IMR-90 (cell line): ENCODE measurements at regions not wholly inside any gene's neighbourhood (a gene's known extent, or its start where the extent isn't known, plus 50 kb on each side); places are given as distances from the start of the nearest gene placed in this dataset.
"Not testable (repeated sequence)": the region's sequence is repeated elsewhere in the genome, so short reads cannot be mapped to it uniquely, and the experiment has no call there.

Experiments
- ATAC-seq: fragments of 200-7000 bp; cut with Tn5 transposase; 2 replicates; pipeline ENCODE4 v1.9.1; 2020; ENCODE audit warnings: low read depth, mild to moderate bottlenecking, moderate library complexity
- BruUV-seq: library from RNA; stranded (reverse); fragments of 400-500 nt; replicated peaks from 2 replicates; lab custom pipeline; 2021; lab: Mats Ljungman, UMichigan
- CTCF ChIA-PET: fragments of 300-600 bp; formaldehyde crosslinking; extraction: SDS; loops from one replicate; lab custom pipeline; 2021; ENCODE audit warnings: antibody characterized with exemption; lab: Yijun Ruan, JAX
- POLR2A ChIA-PET: fragments of 300-600 bp; sonication (Branson Sonifier 250); formaldehyde crosslinking; loops from one replicate; lab custom pipeline; 2022; ENCODE audit warnings: antibody characterized with exemption; ENCODE audit not compliant: unreplicated experiment; lab: Charles Lee
- DNase-seq: peaks from one replicate; pipeline ENCODE4 v3.0.0; 2013
- H2AFZ ChIP-seq: replicated peaks from 2 replicates; pipeline ENCODE3; 2013; ENCODE audit warnings: low read length, mild to moderate bottlenecking; ENCODE audit not compliant: poor library complexity
- H2AK5ac ChIP-seq: 2 replicates; pipeline ENCODE4 v1.6.1; 2013; ENCODE audit warnings: low read depth, low read length, inconsistent platforms
- H2AK9ac ChIP-seq: replicated peaks from 2 replicates; pipeline ENCODE3; 2013; ENCODE audit warnings: mild to moderate bottlenecking, low read depth, low read length, moderate library complexity; ENCODE audit not compliant: poor library complexity
- H2BK120ac ChIP-seq: 2 replicates; pipeline ENCODE4 v1.6.1; 2013; ENCODE audit warnings: low read depth, low read length, inconsistent platforms
- H2BK15ac ChIP-seq: 3 replicates; pipeline ENCODE4 v1.6.1; 2013; ENCODE audit warnings: low read depth, low read length, inconsistent platforms
- H2BK20ac ChIP-seq: 2 replicates; pipeline ENCODE4 v1.6.1; 2013; ENCODE audit warnings: low read depth, mild to moderate bottlenecking, inconsistent platforms, low read length, moderate library complexity
- H2BK5ac ChIP-seq: 2 replicates; pipeline ENCODE4 v1.6.1; 2013; ENCODE audit warnings: mild to moderate bottlenecking, low read depth, low read length, inconsistent platforms; ENCODE audit not compliant: poor library complexity, severe bottlenecking
- H3K14ac ChIP-seq: replicated peaks from 2 replicates; pipeline ENCODE4 v1.6.1; 2013; ENCODE audit warnings: low read depth, low read length, inconsistent platforms
- H3K18ac ChIP-seq: 2 replicates; pipeline ENCODE4 v1.6.1; 2013; ENCODE audit warnings: low read depth, low read length, control low read depth
- H3K23ac ChIP-seq: 2 replicates; pipeline ENCODE4 v1.6.1; 2013; ENCODE audit warnings: low read depth, low read length, inconsistent platforms
- H3K27ac ChIP-seq: 2 replicates; pipeline ENCODE4 v1.5.1; 2013; ENCODE audit warnings: mild to moderate bottlenecking, control low read depth, low read length; ENCODE audit not compliant: insufficient read depth
- H3K27me3 ChIP-seq: 2 replicates; pipeline ENCODE4 v1.6.1; 2013; ENCODE audit warnings: low read length; ENCODE audit not compliant: control insufficient read depth, insufficient read depth
- H3K36me3 ChIP-seq: 2 replicates; pipeline ENCODE4 v1.6.1; 2013; ENCODE audit warnings: low read length, mixed read lengths; ENCODE audit not compliant: control insufficient read depth, insufficient read depth
- H3K4ac ChIP-seq: 2 replicates; pipeline ENCODE4 v1.6.1; 2013; ENCODE audit warnings: low read depth, low read length, inconsistent platforms
- H3K4me1 ChIP-seq: 2 replicates; pipeline ENCODE4 v1.6.1; 2013; ENCODE audit warnings: low read length, mixed read lengths; ENCODE audit not compliant: control insufficient read depth, insufficient read depth
- H3K4me2 ChIP-seq: 2 replicates; pipeline ENCODE4 v1.6.1; 2013; ENCODE audit warnings: low read depth, mild to moderate bottlenecking, control low read depth, low read length, moderate library complexity
- H3K4me3 ChIP-seq: 2 replicates; pipeline ENCODE4 v1.5.1; 2013; ENCODE audit warnings: low read depth, mild to moderate bottlenecking, control low read depth, low read length, moderate library complexity; ENCODE audit not compliant: insufficient read depth
- H3K56ac ChIP-seq: 2 replicates; pipeline ENCODE4 v1.6.1; 2013; ENCODE audit warnings: low read length, inconsistent platforms; ENCODE audit not compliant: insufficient read depth; ENCODE audit errors: extremely low read depth
- H3K79me1 ChIP-seq, 2 experiments: 2 replicates each; pipeline ENCODE4 v1.6.1; 2013; ENCODE audit warnings: low read length in 2 of 2, inconsistent platforms in 1 of 2, low read depth in 1 of 2
- H3K9ac ChIP-seq: 2 replicates; pipeline ENCODE4 v1.6.1; 2013; ENCODE audit warnings: low read depth, low read length, control low read depth
- H3K9me1 ChIP-seq: 2 replicates; pipeline ENCODE4 v1.6.1; 2013; ENCODE audit warnings: low read length, inconsistent platforms; ENCODE audit not compliant: insufficient read depth
- H3K9me3 ChIP-seq: 2 replicates; pipeline ENCODE4 v1.6.1; 2013; ENCODE audit warnings: low read length; ENCODE audit not compliant: control insufficient read depth, insufficient read depth
- H4K20me1 ChIP-seq: 2 replicates; pipeline ENCODE4 v1.6.1; 2013; ENCODE audit warnings: low read length, inconsistent platforms; ENCODE audit not compliant: insufficient read depth
- H4K5ac ChIP-seq: 2 replicates; pipeline ENCODE4 v1.6.1; 2013; ENCODE audit warnings: mild to moderate bottlenecking, low read depth, low read length, control low read depth
- H4K8ac ChIP-seq, 2 experiments: 2 replicates each; pipeline ENCODE4 v1.6.1; 2013; ENCODE audit warnings: low read depth in 2 of 2, low read length in 2 of 2, control low read depth in 1 of 2, inconsistent platforms in 1 of 2
- H4K91ac ChIP-seq: 2 replicates; pipeline ENCODE4 v1.6.1; 2013; ENCODE audit warnings: low read depth, low read length, inconsistent platforms; ENCODE audit not compliant: insufficient read depth
- CHD1 ChIP-seq: IDR thresholded peaks from 2 replicates; pipeline ENCODE4 v1.6.1; 2012; ENCODE audit warnings: low read depth, low read length, improper control_type of control experiment
- FOS ChIP-seq: fragments of 150-350 bp; IDR thresholded peaks from 2 replicates; pipeline ENCODE4 v1.6.1; 2016; ENCODE audit warnings: low read depth, low read length
- MXI1 ChIP-seq: IDR thresholded peaks from 2 replicates; pipeline ENCODE4 v1.6.1; 2012; ENCODE audit warnings: low read depth, mild to moderate bottlenecking, low read length, moderate library complexity, borderline replicate concordance
- RAD21 ChIP-seq: IDR thresholded peaks from 2 replicates; pipeline ENCODE4 v1.6.1; 2012; ENCODE audit warnings: low read length, improper control_type of control experiment
- RCOR1 ChIP-seq: IDR thresholded peaks from 2 replicates; pipeline ENCODE4 v1.6.1; 2012; ENCODE audit warnings: mild to moderate bottlenecking, low read length, improper control_type of control experiment; ENCODE audit not compliant: insufficient replicate concordance
- RFX5 ChIP-seq: IDR thresholded peaks from 2 replicates; pipeline ENCODE4 v1.8.0; 2012; ENCODE audit warnings: low read depth, mild to moderate bottlenecking, low read length, moderate library complexity
- WGBS, 2 experiments: methylation state at CpG; one replicate each; pipeline versions ENCODE4 v1.1.5 to v1.1.7; 2013; ENCODE audit warnings: missing lambda C conversion rate in 2 of 2; ENCODE audit not compliant: insufficient read length in 1 of 2; ENCODE audit errors: extremely low coverage in 2 of 2; 5-methylcytosine and 5-hydroxymethylcytosine counted together
- dilution Hi-C: fragments of 300-500 bp; cut with HindIII; formaldehyde crosslinking; loops from one replicate; pipeline ENCODE4 v1.14.3; 2018; ENCODE audit warnings: low sequenced_read_pairs; ENCODE audit not compliant: unreplicated experiment
- in situ Hi-C: fragments of 300-500 bp; cut with MboI; formaldehyde crosslinking; loops from 3 replicates; pipeline ENCODE4 v1.14.3; 2019; ENCODE audit warnings: low sequenced_read_pairs, inconsistent platforms, mixed read lengths
- intact Hi-C: fragments of 100-400 bp; cut with micrococcal nuclease; formaldehyde crosslinking; loops from 2 replicates; pipeline ENCODE4 v1.10.0; 2022
- TF ChIP-seq, protein P1 (sequence below): fragments of 150-350 bp; IDR thresholded peaks from 2 replicates; pipeline ENCODE4 v1.6.1; 2017; ENCODE audit warnings: mild to moderate bottlenecking, antibody characterized with exemption, low read length, low read depth
- TF ChIP-seq, protein P2 (sequence below): conservative IDR thresholded peaks from 2 replicates; pipeline ENCODE4 v1.5.1; 2012; ENCODE audit warnings: mild to moderate bottlenecking, low read depth, low read length, improper control_type of control experiment

DNA sequence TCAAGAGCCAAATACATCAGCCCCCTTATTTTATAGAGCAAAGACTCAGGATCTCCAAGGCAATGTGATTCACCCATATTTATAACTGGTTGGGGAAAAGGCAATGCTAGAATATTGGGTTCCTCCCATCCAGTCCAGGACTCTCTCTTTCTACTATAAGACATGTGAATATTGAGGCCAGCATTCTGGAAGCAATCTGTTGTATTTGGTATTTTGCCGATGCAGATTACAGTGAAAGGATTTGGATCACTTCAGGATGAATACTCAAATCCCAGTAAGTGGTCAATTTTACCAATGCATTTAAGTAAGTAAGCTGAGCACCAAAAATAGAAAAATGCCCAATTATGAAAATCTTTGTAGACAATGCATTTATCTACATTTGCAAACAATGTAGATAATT, 1834.7 kb upstream of the PIK3C3 start:
- Histone ChIP-seq H3K14ac (no peak overlapping the region), H3K9me3 (no peaks in the 10 kb centered on the region), H2BK120ac (no peak overlapping the region), H3K27ac (no peak overlapping the region), H2BK20ac (no peak overlapping the region), H2BK5ac (no peak overlapping the region), H3K4me2 (no peak overlapping the region), H3K23ac (no peak overlapping the region), H4K91ac (no peak overlapping the region), H3K79me1 (no peaks in the 10 kb centered on the region), H3K4me1 (no peaks in the 10 kb centered on the region), H3K4ac (no peak overlapping the region), H4K8ac (no peak overlapping the region), H3K18ac (no peak overlapping the region), H3K27me3 (no peaks in the 10 kb centered on the region), H4K5ac (no peak overlapping the region), H3K9ac (no peak overlapping the region), H3K9me1 (no peaks in the 10 kb centered on the region), H2BK15ac (no peak overlapping the region), H2AK9ac (no peak overlapping the region), H4K20me1 (no peaks in the 10 kb centered on the region), H3K36me3 (no peaks in the 10 kb centered on the region), H2AK5ac (no peak overlapping the region), H3K56ac (no peak overlapping the region), H2AFZ (no peak overlapping the region), H3K4me3 (no peak overlapping the region)
- ChIA-PET CTCF (no interaction called here), POLR2A (no interaction called here)
- in situ Hi-C loops (no loop called here), dilution Hi-C loops (no loop called here), intact Hi-C loops (no loop called here)
- ATAC-seq (no peak), DNase-seq (no peak)
- no CpG with 5 or more reads among the region's 1 CpG for WGBS, 2 experiments
- TF ChIP-seq, protein P1, sequence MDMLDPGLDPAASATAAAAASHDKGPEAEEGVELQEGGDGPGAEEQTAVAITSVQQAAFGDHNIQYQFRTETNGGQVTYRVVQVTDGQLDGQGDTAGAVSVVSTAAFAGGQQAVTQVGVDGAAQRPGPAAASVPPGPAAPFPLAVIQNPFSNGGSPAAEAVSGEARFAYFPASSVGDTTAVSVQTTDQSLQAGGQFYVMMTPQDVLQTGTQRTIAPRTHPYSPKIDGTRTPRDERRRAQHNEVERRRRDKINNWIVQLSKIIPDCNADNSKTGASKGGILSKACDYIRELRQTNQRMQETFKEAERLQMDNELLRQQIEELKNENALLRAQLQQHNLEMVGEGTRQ, result no peak
- no peak for TF ChIP-seq RFX5
- no peak for TF ChIP-seq CHD1
- TF ChIP-seq MXI1, result no peak
- no peak for TF ChIP-seq FOS
- TF ChIP-seq, protein P2, sequence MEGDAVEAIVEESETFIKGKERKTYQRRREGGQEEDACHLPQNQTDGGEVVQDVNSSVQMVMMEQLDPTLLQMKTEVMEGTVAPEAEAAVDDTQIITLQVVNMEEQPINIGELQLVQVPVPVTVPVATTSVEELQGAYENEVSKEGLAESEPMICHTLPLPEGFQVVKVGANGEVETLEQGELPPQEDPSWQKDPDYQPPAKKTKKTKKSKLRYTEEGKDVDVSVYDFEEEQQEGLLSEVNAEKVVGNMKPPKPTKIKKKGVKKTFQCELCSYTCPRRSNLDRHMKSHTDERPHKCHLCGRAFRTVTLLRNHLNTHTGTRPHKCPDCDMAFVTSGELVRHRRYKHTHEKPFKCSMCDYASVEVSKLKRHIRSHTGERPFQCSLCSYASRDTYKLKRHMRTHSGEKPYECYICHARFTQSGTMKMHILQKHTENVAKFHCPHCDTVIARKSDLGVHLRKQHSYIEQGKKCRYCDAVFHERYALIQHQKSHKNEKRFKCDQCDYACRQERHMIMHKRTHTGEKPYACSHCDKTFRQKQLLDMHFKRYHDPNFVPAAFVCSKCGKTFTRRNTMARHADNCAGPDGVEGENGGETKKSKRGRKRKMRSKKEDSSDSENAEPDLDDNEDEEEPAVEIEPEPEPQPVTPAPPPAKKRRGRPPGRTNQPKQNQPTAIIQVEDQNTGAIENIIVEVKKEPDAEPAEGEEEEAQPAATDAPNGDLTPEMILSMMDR, result no peak
- TF ChIP-seq RAD21, result no peak
- no peak for TF ChIP-seq RCOR1
- BruUV-seq, result no TSS peak

DNA sequence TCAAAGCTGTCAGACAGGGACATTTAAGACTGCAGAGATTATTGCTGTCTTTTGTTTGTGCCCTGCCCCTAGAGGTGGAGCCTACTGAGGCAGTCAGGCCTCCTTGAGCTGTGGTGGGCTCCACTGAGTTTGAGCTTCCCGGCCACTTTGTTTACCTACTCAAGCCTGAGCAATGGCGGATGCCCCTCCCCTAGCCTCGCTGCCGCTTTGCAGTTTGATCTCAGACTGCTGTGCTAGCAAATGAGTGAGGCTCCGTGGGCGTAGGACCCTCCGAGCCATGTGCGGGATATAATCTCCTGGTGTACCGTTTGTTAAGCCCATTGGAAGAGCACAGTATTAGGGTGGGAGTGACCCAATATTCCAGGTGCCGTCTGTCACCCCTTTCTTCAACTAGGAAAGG, 1835.5 kb upstream of the PIK3C3 start:
- H2BK20ac ChIP-seq, H3K27ac ChIP-seq, DNase-seq, H3K9ac ChIP-seq, H4K20me1 ChIP-seq, H2AFZ ChIP-seq, dilution Hi-C loops, H2AK5ac ChIP-seq, H3K23ac ChIP-seq, H3K18ac ChIP-seq, intact Hi-C loops, H3K79me1 ChIP-seq, H3K4me3 ChIP-seq, ATAC-seq, H3K9me3 ChIP-seq, H3K56ac ChIP-seq, H2AK9ac ChIP-seq, H3K4ac ChIP-seq, H4K91ac ChIP-seq, H2BK120ac ChIP-seq, BruUV-seq, H4K8ac ChIP-seq, H3K4me2 ChIP-seq, H3K9me1 ChIP-seq, H3K27me3 ChIP-seq, H4K5ac ChIP-seq, H2BK5ac ChIP-seq, CTCF ChIA-PET, POLR2A ChIA-PET, H3K4me1 ChIP-seq, in situ Hi-C loops, H2BK15ac ChIP-seq, H3K36me3 ChIP-seq, H3K14ac ChIP-seq: not testable (repeated sequence)
- 83% methylated on average over 2 of the region's 10 CpGs; no CpG with 5 or more reads in 1 of the 2 experiments for WGBS, 2 experiments
